GM12891 (cell line): ENCODE measurements at regions not wholly inside any gene's neighbourhood (a gene's known extent, or its start where the extent isn't known, plus 50 kb on each side); places are given as distances from the start of the nearest gene placed in this dataset.

Experiments used
- PAX5 ChIP-seq: IDR thresholded peaks from 2 replicates; pipeline ENCODE4 v1.6.1; 2011; ENCODE audit warnings: low read length, moderate library complexity, mild to moderate bottlenecking; ENCODE audit not compliant: insufficient read depth, severe bottlenecking
- POLR2A ChIP-seq: IDR thresholded peaks from 2 replicates; pipeline ENCODE4 v1.6.1; 2011; ENCODE audit warnings: low read depth, low read length, control low read depth
- POLR2AphosphoS5 ChIP-seq: IDR thresholded peaks from 2 replicates; pipeline ENCODE4 v1.6.1; 2011; ENCODE audit warnings: low read depth, low read length, control low read depth
- POU2F2 ChIP-seq: IDR thresholded peaks from 2 replicates; pipeline ENCODE4 v1.6.1; 2011; ENCODE audit warnings: low read depth, mild to moderate bottlenecking, control low read depth, low read length, moderate library complexity
- SPI1 ChIP-seq: IDR thresholded peaks from 2 replicates; pipeline ENCODE4 v1.6.1; 2011; ENCODE audit warnings: low read depth, low read length, control low read depth
- TAF1 ChIP-seq: IDR thresholded peaks from 2 replicates; pipeline ENCODE4 v1.6.1; 2011; ENCODE audit warnings: low read depth, low read length, control low read depth

DNA sequence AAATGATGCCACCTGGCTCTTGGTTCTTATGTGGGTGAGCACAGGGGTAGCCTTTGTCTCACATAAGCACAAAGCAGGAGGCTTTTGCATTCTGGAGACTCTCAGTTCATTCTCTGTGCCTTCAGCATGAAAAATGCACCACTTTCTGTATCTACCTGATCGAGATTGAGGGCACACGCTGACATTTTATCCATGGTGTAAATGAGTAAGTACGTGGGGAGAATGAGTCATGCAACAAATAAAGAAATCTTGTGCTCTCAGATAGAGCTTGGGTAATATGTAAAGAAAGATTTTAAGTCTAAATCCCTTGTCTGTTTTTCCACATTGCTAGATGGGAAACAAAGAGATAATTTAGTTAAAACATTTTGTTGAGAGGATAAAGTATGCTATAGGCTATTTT, 607.2 kb upstream of the WWC1 start:
- TF ChIP-seq POLR2A (no peak), POLR2AphosphoS5 (no peak), TAF1 (no peak), SPI1 (no peak), POU2F2 (no peak), PAX5 (no peak)
